Naive thymus-derived CD8-positive, alpha-beta T cell (primary cell): ENCODE measurements at regions not wholly inside any gene's neighbourhood (a gene's known extent, or its start where the extent isn't known, plus 50 kb on each side); places are given as distances from the start of the nearest gene placed in this dataset.

Experiments used
- ATAC-seq, 2 donors: fragments of 150-1000 bp; cut with Tn5 transposase in 1 of 2; sonication (Bioruptor Pico), chemical (Tn5 transposase) in 1 of 2; 1 replicate in 1 of 2; 2 replicates in 1 of 2; pipeline ENCODE4 v1.10.0; 2021; ENCODE audit warnings: mild to moderate bottlenecking in 2 of 2, moderate library complexity in 2 of 2
- POLR2A ChIA-PET: fragments of 350-600 bp; sonication (Branson Sonifier 250); formaldehyde crosslinking; loops from one replicate; lab custom pipeline; 2021; ENCODE audit warnings: antibody characterized with exemption; lab: Charles Lee
- DNase-seq, 10 donors: peaks; one replicate each; pipeline versions ENCODE4 v3.0.0 to v3.0.0-alpha.2; 2020 to 2022
- H3K27ac Mint-ChIP-seq, 10 donors: one replicate each; pipeline ENCODE4 v1.8.0; 2020 to 2022; ENCODE audit warnings: mild to moderate bottlenecking in 10 of 10, mixed read lengths in 10 of 10, moderate library complexity in 4 of 10, inconsistent platforms in 1 of 10
- H3K27me3 Mint-ChIP-seq, 5 donors: one replicate each; pipeline ENCODE4 v1.8.0; 2021 to 2022; ENCODE audit warnings: mixed read lengths in 5 of 5
- H3K36me3 Mint-ChIP-seq, 3 donors: one replicate each; pipeline ENCODE4 v1.8.0; 2020 to 2022; ENCODE audit warnings: mixed read lengths in 3 of 3, mild to moderate bottlenecking in 2 of 3, inconsistent platforms in 1 of 3
- H3K4me1 Mint-ChIP-seq, 4 donors: one replicate each; pipeline ENCODE4 v1.8.0; 2021 to 2022; ENCODE audit warnings: mixed read lengths in 4 of 4
- H3K4me3 Mint-ChIP-seq, 10 donors: one replicate each; pipeline ENCODE4 v1.8.0; 2020 to 2022; ENCODE audit warnings: mild to moderate bottlenecking in 10 of 10, mixed read lengths in 10 of 10, moderate library complexity in 6 of 10, inconsistent platforms in 1 of 10
- H3K9me3 Mint-ChIP-seq, 9 donors: one replicate each; pipeline ENCODE4 v1.8.0; 2020 to 2022; ENCODE audit warnings: mixed read lengths in 9 of 9, mild to moderate bottlenecking in 3 of 9, inconsistent platforms in 1 of 9, moderate library complexity in 1 of 9

DNA sequence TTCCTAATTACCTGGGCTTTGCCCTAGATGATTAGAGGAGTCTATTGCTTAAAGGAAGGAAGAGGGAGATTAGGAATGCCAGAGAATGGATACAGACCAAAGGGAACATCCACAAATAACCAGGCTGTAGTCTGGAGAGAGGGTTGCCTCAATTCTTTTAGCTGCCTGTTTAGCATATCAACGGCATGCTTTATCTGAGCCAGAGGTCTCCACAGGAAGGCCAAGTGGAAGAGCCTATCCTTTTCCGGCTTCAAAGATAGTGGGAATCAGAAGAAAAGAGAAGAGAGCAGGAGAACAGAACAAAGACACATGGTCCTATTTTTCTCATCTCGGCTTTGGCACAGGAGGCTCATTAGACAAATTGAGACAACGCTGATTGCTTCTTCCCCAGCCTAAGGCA is 142.4 kb downstream of the NMUR2 start:
- Mint-ChIP-seq H3K4me1 (no peaks in the 10 kb centered on the region), H3K4me3 (no peak overlapping the region)

GRCh38 chr5:152260940-152261339 is 144.1 kb downstream of the NMUR2 start:
- Mint-ChIP-seq H3K27me3 (peaks cover 0 to 15% (median 4%) of the 10 kb centered on the region in 5 donors), H3K4me3 (no peak overlapping the region), H3K27ac (no peak overlapping the region), H3K4me1 (no peaks in the 10 kb centered on the region), H3K36me3 (no peaks in the 10 kb centered on the region), H3K9me3 (peaks cover 0 to 4% (median 0%) of the 10 kb centered on the region in 9 donors)
- ATAC-seq (no peak), DNase-seq (no peak)
- POLR2A ChIA-PET = no interaction called here

More for the DNA sequence above, 142.4 kb downstream of the NMUR2 start:
- Mint-ChIP-seq H3K9me3 (peaks cover 0 to 2% (median 0%) of the 10 kb centered on the region in 9 donors), H3K27me3 (peaks cover 0 to 4% (median 2%) of the 10 kb centered on the region in 5 donors), H3K36me3 (no peaks in the 10 kb centered on the region), H3K27ac (no peak overlapping the region)
- no peak for DNase-seq
- POLR2A ChIA-PET = no interaction called here
- no peak for ATAC-seq

GRCh38 chr5:152259702-152260101 is 145.4 kb downstream of the NMUR2 start:
- ATAC-seq = no peak
- Mint-ChIP-seq H3K4me1 (no peaks in the 10 kb centered on the region), H3K36me3 (no peaks in the 10 kb centered on the region), H3K27ac (no peak overlapping the region), H3K9me3 (peaks cover 0 to 4% (median 0%) of the 10 kb centered on the region in 9 donors), H3K4me3 (no peak overlapping the region), H3K27me3 (peaks cover 0 to 26% (median 3%) of the 10 kb centered on the region in 5 donors)
- POLR2A ChIA-PET = no interaction called here
- no peak for DNase-seq

DNA sequence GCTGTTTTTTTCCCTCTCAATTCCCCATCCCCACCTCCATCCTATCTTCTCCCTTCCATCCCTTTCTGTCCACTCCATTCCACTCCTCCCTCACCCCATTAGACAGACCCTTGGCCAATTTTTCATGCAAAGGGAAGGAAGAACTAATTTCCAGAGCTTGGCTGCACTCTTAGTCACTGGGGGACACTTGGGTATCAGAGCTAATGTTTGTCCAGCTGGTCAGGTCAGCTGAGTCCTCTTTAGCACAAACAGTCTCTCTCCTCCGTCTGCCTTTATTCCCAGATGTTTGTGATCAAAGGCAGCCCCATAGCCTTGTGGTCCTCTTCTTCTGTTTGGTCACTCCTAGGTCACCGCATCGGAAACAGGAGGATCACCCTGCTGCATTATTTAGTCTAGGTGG is 148.5 kb downstream of the NMUR2 start:
- DNase-seq (no peak), ATAC-seq (no peak)
- Mint-ChIP-seq H3K36me3 (no peaks in the 10 kb centered on the region), H3K4me3 (no peak overlapping the region), H3K4me1 (no peaks in the 10 kb centered on the region), H3K27ac (no peak overlapping the region), H3K9me3 (peaks cover 0 to 9% (median 0%) of the 10 kb centered on the region in 9 donors), H3K27me3 (peaks cover 0 to 26% (median 3%) of the 10 kb centered on the region in 5 donors)
- POLR2A ChIA-PET = no interaction called here

DNA sequence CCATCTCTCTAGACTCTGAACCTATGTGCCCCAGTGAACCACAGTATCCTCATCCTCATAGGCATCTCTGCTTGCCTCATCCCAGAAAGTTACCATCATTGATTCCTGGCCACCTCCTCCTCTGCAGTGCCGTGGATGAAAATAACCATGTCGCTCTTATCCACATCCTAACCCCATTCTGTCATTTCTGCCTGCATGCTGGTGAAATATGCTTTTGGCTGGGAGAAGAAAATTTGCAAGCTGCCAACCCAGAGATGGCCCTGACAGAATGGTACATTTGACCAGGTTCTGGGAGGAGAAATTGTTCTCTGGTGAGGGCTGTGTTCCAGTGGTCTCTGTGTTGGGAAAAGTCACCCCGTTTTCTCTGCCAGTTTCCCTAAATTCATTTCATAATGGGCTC is 149.7 kb downstream of the NMUR2 start:
- Mint-ChIP-seq H3K36me3 (no peaks in the 10 kb centered on the region), H3K27me3 (peaks cover 0 to 26% (median 3%) of the 10 kb centered on the region in 5 donors), H3K27ac (no peak overlapping the region), H3K9me3 (peaks cover 0 to 9% (median 0%) of the 10 kb centered on the region in 9 donors), H3K4me1 (no peaks in the 10 kb centered on the region), H3K4me3 (no peak overlapping the region)
- POLR2A ChIA-PET = no interaction called here
- DNase-seq (no peak), ATAC-seq (no peak)

DNA sequence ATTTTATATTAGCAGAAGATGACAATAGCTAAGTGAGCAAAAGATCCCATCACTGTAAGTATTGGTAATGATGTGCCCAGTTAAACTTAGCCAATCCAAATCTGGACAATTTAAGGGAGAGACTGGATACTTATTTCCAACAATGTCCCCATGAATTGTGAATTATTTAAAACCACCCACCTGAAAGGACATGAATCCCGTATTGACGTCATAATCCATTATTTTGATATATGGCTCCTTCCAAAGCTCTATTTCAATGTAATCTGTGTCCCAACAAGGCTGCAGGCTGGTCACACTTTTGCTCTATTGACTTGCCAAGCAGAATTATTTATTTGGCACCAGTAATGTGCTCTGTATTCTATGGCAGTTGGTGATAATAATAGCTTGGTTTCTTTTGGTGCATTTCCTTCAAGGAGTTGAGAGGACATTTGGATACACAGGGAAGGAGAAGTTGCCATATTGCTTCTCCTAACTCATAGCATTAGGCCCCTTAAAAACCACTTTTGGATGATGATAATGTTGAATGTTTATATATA is 157.2 kb downstream of the NMUR2 start:
- no peak overlapping the region for H3K27ac Mint-ChIP-seq
- no peak overlapping the region for H3K4me3 Mint-ChIP-seq
- ATAC-seq (no peak), DNase-seq (no peak)
- peaks cover 0 to 8% (median 2%) of the 10 kb centered on the region in 9 donors for H3K9me3 Mint-ChIP-seq
- POLR2A ChIA-PET = no interaction called here
- no peaks in the 10 kb centered on the region for H3K4me1 Mint-ChIP-seq
- H3K27me3 Mint-ChIP-seq = peaks cover 0 to 8% (median 2%) of the 10 kb centered on the region in 5 donors
- no peaks in the 10 kb centered on the region for H3K36me3 Mint-ChIP-seq

DNA sequence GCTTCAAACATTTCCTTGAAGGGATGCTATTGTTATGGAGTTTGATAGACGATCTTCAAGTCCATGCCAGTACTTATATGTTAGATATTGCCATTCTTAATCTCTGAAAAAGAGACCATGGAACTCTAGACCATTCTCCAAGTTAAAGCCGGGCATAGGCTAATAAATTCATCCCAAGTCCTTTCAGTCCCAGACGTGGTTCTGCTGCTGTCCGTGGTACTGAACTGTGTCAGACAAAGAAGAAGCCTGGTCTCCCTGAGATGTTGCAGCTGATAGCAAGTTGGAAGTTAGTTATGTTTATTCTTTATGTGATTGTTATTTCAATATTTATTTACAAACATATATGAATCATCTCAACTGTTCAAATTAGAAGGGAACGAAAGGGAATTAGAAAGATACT is 158.7 kb downstream of the NMUR2 start:
- POLR2A ChIA-PET = no interaction called here

DNA sequence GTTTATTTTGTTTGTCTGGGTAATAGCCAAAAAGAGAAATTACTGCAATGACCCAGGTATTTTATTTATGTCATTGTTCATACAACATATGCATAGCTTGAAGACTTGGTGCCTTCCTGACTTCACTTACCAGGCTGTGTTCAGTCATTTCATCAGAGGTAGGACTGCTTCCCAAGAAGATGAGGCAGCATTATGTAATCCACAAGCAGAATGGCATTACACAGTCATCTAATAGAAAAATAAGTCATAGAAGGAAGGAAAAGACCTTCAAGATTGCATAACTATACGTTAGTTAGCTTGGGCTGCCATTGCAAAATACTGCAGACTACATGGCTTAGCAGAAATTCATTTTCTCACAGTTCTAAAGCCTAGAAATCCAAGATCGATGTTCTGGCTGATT is 167.5 kb downstream of the NMUR2 start:
- H3K36me3 Mint-ChIP-seq = peaks cover 0 to 5% (median 0%) of the 10 kb centered on the region in 3 donors
- DNase-seq = no peak

More for the DNA sequence above, 158.7 kb downstream of the NMUR2 start:
- Mint-ChIP-seq H3K36me3 (no peaks in the 10 kb centered on the region), H3K4me1 (no peaks in the 10 kb centered on the region), H3K9me3 (peaks cover 0 to 7% (median 2%) of the 10 kb centered on the region in 9 donors), H3K27me3 (peaks cover 0 to 8% (median 2%) of the 10 kb centered on the region in 5 donors), H3K27ac (no peak overlapping the region), H3K4me3 (no peak overlapping the region)
- ATAC-seq = no peak
- DNase-seq = no peak

GRCh38 chr5:152226191-152226590 is 178.9 kb downstream of the NMUR2 start:
- Mint-ChIP-seq H3K27me3 (peaks cover 0 to 8% (median 4%) of the 10 kb centered on the region in 5 donors), H3K9me3 (peaks cover 0 to 2% (median 0%) of the 10 kb centered on the region in 9 donors), H3K4me3 (no peak overlapping the region), H3K27ac (no peak overlapping the region), H3K4me1 (no peaks in the 10 kb centered on the region), H3K36me3 (no peaks in the 10 kb centered on the region)
- POLR2A ChIA-PET = no interaction called here
- DNase-seq (no peak), ATAC-seq (no peak)

More for the DNA sequence above, 167.5 kb downstream of the NMUR2 start:
- peaks cover 0 to 19% (median 2%) of the 10 kb centered on the region in 9 donors for H3K9me3 Mint-ChIP-seq
- ATAC-seq = no peak
- POLR2A ChIA-PET = no interaction called here
- no peak overlapping the region for H3K4me3 Mint-ChIP-seq
- H3K27me3 Mint-ChIP-seq = peaks cover 0 to 15% (median 0%) of the 10 kb centered on the region in 5 donors
- H3K4me1 Mint-ChIP-seq = no peaks in the 10 kb centered on the region
- no peak overlapping the region for H3K27ac Mint-ChIP-seq

DNA sequence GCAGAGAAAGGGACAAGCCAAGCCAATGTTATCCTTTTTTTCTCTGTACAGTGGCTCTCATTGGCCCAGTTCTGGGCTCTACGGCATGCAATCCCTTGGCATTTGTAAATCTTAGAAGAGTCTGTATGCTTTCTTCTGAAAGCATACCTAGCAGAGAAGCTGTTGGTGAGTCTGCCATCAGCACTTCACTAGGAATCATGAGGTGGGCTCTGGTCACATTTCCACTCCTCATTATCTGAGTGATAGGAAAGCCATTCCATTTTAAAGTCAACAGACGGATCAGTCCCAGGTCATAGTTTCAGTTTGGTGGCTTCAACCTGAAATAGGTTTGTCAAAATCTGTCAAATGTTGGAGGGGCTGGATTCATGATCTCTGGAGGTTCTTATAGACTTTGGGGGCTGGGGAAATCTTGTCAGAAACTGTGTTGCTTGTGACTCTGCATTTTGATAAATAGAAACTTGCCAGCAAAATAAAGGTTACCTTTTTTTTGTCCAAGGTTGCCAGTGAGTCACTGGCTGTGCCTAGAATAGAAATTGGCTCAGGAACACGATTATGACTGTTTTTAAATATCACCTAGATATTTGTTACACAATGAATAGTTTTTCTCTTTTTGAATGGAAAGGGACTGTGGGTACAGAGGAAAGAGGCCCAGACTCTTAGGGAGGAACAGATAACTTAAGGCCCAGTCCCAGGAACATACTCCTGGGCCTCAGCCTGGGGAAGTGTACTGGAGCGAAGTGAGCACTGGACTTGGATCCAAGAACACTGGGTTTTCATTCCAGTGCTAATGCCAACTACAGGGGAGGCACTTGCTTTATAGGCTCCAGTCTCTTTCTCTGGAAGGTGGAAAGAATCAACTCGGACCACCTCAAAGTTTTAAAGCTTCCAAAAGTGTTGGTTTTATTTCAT is 183.1 kb downstream of the NMUR2 start:
- DNase-seq (no peak), ATAC-seq (no peak)
- H3K4me3 Mint-ChIP-seq = no peak overlapping the region
- peaks cover 0 to 5% (median 0%) of the 10 kb centered on the region in 4 donors for H3K4me1 Mint-ChIP-seq
- peaks cover 0 to 8% (median 4%) of the 10 kb centered on the region in 5 donors for H3K27me3 Mint-ChIP-seq
- peaks cover 0 to 11% (median 2%) of the 10 kb centered on the region in 9 donors for H3K9me3 Mint-ChIP-seq
- no peaks in the 10 kb centered on the region for H3K36me3 Mint-ChIP-seq
- peak overlapping the region in 1 of 10 donors; percentile 83 for H3K27ac Mint-ChIP-seq
- POLR2A ChIA-PET = no interaction called here

DNA sequence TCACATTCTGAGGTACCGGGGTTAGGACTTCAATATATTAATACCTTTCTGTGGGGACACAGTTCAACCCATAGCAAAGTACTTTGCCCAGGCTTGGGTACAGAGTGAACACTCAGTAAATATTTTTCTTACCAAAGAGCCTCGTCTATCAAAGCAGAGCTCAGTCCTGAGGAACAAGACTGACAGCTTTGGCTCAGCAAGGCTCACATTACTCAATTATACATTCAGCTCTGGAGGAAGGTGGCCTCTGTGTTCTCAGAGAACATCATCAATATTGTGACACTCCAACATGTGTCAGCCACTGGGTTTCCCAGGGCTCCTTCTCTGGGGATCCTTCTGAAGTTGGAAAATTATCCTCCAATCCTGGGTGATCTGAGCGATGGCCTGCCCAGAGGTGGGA is 186.4 kb downstream of the NMUR2 start:
- Mint-ChIP-seq H3K27ac (no peak overlapping the region), H3K9me3 (peaks cover 5 to 34% (median 13%) of the 10 kb centered on the region in 9 donors), H3K36me3 (no peaks in the 10 kb centered on the region), H3K4me3 (no peak overlapping the region), H3K27me3 (peaks cover 0 to 2% (median 0%) of the 10 kb centered on the region in 5 donors), H3K4me1 (peaks cover 0 to 5% (median 0%) of the 10 kb centered on the region in 4 donors)
- DNase-seq (no peak), ATAC-seq (no peak)
- POLR2A ChIA-PET = no interaction called here

- Mint-ChIP-seq H3K9me3 (peaks cover 0 to 2% (median 0%) of the 10 kb centered on the region in 9 donors), H3K27ac (no peak overlapping the region), H3K4me3 (no peak overlapping the region), H3K36me3 (no peaks in the 10 kb centered on the region), H3K27me3 (peaks cover 0 to 7% (median 0%) of the 10 kb centered on the region in 5 donors), H3K4me1 (no peaks in the 10 kb centered on the region)
- DNase-seq (no peak), ATAC-seq (no peak)
- POLR2A ChIA-PET = interaction anchor here (0.6 kb wide), 1 partner anchor 1209 kb away, joined by 3 read pairs; no protein-coding TSS in a partner anchor
These were observed 199.3 kb downstream of the NMUR2 start for GRCh38 chr5:152205804-152206203.

- no peak overlapping the region for H3K4me3 Mint-ChIP-seq
- ATAC-seq (no peak), DNase-seq (no peak)
- H3K9me3 Mint-ChIP-seq = no peaks in the 10 kb centered on the region
- no peaks in the 10 kb centered on the region for H3K4me1 Mint-ChIP-seq
- peaks cover 0 to 7% (median 5%) of the 10 kb centered on the region in 5 donors for H3K27me3 Mint-ChIP-seq
- no peaks in the 10 kb centered on the region for H3K36me3 Mint-ChIP-seq
- POLR2A ChIA-PET = no interaction called here
- H3K27ac Mint-ChIP-seq = no peak overlapping the region
These were observed 202.8 kb downstream of the NMUR2 start for GRCh38 chr5:152202321-152202720.
